Epithelial cell of prostate (primary cell): ENCODE measurements at regions not wholly inside any gene's neighbourhood (a gene's known extent, or its start where the extent isn't known, plus 50 kb on each side); places are given as distances from the start of the nearest gene placed in this dataset.
"Not testable (repeated sequence)": the region's sequence is repeated elsewhere in the genome, so short reads cannot be mapped to it uniquely, and the experiment has no call there.

Experiments used
- DNase-seq: peaks from one replicate; pipeline ENCODE4 v3.0.0-alpha.2; 2011; ENCODE audit warnings: low read depth, low spot score
- H3K27ac ChIP-seq: fragments of 450-650 bp; 2 replicates; pipeline ENCODE4 v1.5.1; 2017; ENCODE audit warnings: mild to moderate bottlenecking

- H3K27ac ChIP-seq: no peak overlapping the region
- no peak for DNase-seq
Measured at GRCh38 chr12:83805873-83806272, 1106.7 kb downstream of the SLC6A15 start.

GRCh38 chr12:83805156-83805772, 1107.3 kb downstream of the SLC6A15 start:
- H3K27ac ChIP-seq: no peak overlapping the region
- DNase-seq: no peak

DNA sequence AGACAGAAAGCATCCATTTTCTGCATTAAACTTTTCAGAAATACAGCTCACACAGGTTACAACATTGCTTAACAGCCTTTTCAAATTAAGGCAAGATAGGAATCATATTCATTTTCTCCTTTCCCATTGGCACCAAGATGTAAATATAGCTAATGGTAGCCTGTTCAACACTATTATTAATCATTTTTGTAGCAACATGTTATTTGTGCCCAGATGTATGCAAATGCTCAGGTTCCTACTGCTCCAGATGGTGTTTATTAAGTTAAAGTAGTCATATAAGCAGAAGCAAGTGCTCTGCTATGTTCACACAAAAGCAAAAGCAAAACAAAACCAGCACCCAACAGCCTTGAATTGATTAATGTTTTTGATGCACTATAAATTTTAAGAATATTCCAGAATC, 1110.6 kb downstream of the SLC6A15 start:
- H3K27ac ChIP-seq: no peak overlapping the region
- DNase-seq: no peak

DNA sequence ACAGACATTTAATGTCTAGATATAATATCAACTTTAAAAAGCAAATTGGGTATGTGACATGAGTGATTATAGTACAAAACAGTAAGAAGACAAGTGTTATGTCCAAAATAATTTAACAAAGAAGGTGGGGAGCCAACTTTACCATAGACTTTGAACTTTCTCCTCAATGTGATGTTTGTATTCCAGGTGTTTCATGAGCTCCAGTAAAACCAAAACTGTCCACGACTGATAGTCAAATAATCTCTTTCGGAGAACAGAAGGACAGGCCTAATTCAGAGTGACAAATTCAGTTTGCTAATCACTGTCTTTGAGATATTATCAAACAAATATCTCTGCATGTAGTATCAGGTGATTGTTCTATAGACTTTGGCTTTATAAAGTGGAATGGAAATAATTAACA, 1112.6 kb downstream of the SLC6A15 start:
- H3K27ac ChIP-seq: no peak overlapping the region
- no peak for DNase-seq

GRCh38 chr12:83796531-83796930, 1109.8 kb downstream of the TMTC2 start:
- DNase-seq: no peak
- no peak overlapping the region for H3K27ac ChIP-seq

GRCh38 chr12:83793616-83794015, 1106.9 kb downstream of the TMTC2 start:
- DNase-seq: no peak
- H3K27ac ChIP-seq: no peak overlapping the region

DNA sequence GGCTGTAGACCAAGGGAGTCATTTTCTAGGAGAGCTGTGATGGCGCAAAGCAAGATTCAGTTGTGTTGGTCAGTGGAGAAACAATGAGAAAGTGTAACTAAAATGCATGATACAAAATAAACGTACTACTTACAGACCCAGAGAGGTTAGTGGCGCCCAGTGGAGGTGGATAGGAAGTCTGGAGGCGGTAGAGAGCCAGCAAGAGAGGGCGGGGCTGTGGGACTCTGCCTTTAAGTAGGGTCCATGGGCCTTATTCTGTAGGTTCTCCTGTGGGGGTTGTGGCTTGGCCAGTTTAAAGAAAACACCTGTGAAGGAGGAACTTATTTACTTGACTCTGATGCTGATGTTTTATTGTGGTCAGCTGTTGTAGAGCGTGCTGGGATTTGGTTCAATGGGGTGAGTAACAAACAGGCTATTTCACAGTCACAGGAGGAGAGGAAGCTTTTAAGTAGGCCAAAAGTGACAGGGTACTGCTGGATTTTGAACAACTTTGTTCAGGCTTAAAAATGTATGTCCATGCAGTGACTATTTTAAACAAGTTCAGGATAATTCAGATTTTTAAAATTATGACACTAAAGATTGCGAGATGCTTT, 1097.7 kb downstream of the TMTC2 start:
- no peak overlapping the region for H3K27ac ChIP-seq
- no peak for DNase-seq

DNA sequence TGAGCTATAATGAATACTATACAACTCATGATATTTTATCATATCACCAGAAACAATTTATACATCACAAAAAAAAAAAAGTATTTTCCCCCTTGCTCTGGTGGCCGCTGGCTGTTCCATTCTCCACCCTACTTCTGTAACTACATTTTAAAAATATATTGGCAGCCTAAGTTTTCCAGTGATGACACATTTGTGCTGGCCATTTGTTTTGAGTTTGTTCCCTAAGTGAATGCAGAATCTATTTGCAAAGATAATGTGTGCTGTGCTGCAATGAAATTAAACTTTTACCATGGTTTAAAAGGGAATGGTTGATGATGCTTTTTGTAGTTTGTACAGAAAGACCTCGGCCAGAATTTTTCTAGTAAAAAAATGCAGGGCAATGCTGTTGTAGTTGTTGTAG, 1092.8 kb downstream of the TMTC2 start:
- no peak for DNase-seq
- H3K27ac ChIP-seq: no peak overlapping the region

GRCh38 chr12:83769151-83769550, 1082.4 kb downstream of the TMTC2 start:
- no peak for DNase-seq
- no peak overlapping the region for H3K27ac ChIP-seq

DNA sequence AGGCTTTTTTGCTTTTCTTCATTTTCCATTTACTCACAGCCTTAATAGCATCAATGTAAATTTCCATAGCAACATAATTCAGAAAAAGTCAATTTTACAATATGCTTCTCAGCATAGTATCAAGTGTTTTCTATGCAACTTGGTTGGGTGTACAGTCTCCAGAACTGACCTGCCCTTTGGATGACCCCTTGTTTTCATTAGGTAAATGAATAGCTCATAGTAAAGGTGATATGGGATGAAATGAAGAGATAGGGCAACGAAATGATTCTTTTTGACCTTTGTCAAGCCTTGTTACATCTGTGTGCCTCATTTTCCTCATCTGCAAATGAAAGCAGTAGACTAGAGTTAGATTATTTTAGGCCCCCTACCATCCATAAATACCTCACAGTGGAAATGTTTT, 1081.0 kb downstream of the TMTC2 start:
- no peak overlapping the region for H3K27ac ChIP-seq
- no peak for DNase-seq

DNA sequence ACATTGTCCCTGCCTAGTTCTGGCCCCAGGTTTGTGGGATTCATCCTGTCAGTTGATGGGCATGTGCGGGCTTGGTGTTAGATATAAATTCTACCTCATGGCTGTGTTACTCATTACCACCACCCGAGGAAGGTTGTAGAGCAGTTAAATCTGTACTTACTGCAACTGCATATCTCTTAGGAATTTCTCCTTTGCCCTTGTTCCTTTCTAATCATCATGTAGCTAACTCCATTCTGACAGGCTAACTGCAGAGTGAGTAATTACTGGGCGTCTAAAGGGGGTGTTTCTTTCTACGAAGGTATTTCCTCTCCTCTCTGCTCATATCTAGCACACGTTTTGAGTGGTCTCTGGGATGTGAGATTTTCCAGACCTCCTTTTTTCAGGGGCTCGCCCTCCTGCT, 1076.7 kb downstream of the TMTC2 start:
- DNase-seq: peak; percentile 51
- H3K27ac ChIP-seq: peak overlapping the region; percentile 45

GRCh38 chr12:83759906-83760305, 1073.2 kb downstream of the TMTC2 start:
- H3K27ac ChIP-seq: no peak overlapping the region
- DNase-seq: no peak

- no peak overlapping the region for H3K27ac ChIP-seq
- DNase-seq: no peak
Measured at GRCh38 chr12:83758888-83759631, 1072.4 kb downstream of the TMTC2 start.

GRCh38 chr12:83753904-83754303, 1067.2 kb downstream of the TMTC2 start:
- H3K27ac ChIP-seq: peak overlapping the region; percentile 40
- no peak for DNase-seq

GRCh38 chr12:83753205-83753604, 1066.5 kb downstream of the TMTC2 start:
- H3K27ac ChIP-seq: peak overlapping the region; percentile 40

DNA sequence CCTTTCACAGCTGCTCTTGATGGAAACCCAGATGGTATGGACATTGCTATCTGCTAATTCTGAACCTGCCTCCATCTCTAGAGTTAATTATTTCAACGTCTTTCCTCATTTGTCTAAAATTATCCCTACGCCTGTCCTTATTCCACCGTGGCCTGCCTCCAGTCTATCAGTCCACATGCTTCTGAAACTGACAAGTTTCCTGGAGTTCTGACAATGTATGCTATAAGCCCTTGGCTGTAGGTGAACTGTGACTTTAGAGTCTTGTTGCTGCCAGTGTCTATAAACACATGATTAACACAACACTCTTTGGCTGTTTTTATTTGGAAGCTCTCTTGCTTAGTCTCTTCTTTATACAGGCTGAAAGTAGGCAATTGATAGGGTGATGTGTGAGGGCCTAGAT, 1052.9 kb downstream of the TMTC2 start:
- DNase-seq: no peak
- H3K27ac ChIP-seq: no peak overlapping the region

More at GRCh38 chr12:83753205-83753604, 1066.5 kb downstream of the TMTC2 start:
- DNase-seq: no peak

DNA sequence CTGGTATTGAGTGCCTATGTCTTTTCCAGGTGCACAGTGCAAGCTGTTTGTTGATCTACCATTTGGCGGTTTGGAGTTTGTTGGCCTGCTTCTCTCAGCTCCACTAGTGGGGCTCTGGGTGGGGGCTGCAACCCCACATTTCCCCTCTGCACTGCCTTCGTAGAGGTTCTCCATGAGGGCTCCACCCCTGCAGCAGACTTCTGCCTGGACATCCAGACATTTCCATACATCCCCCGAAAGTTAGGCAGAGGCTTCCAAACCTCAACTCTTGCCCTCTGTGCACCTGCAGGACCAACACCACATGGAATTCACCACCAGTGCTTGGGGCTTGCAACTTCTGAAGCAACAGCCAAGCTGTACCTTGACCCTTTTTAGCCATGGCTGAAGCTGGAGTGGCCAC, 1024.1 kb downstream of the TMTC2 start:
- DNase-seq: no peak
- no peak overlapping the region for H3K27ac ChIP-seq

DNA sequence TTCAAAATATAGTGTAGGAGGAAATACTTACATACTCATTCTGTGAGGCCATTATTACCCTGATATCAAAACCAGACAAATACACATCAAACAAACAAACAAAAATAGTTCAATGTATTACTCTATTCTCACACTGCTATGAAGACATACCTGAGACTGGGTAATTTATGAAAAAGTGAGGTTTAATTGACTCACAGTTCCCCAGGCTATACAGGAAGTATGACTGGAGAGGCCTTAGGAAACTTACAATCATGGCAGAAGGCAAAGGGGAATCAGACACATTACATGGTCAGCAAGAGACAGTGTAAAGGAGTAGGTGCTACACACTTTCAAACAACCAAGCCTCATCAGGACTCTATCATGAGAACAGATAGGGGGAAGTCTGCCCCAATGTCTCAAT, 1023.2 kb downstream of the TMTC2 start:
- H3K27ac ChIP-seq: no peak overlapping the region
- no peak for DNase-seq

- H3K27ac ChIP-seq: no peak overlapping the region
- DNase-seq: peak; percentile 3
Measured at GRCh38 chr12:83700838-83701237, 1014.1 kb downstream of the TMTC2 start.

- not testable (repeated sequence) for H3K27ac ChIP-seq, DNase-seq
Measured at GRCh38 chr12:83696311-83696710, 1009.6 kb downstream of the TMTC2 start.

GRCh38 chr12:83691730-83692129, 1005.0 kb downstream of the TMTC2 start:
- no peak for DNase-seq
- H3K27ac ChIP-seq: no peak overlapping the region

- peak; percentile 8 for DNase-seq
- H3K27ac ChIP-seq: no peak overlapping the region
Measured at GRCh38 chr12:83690465-83690864, 1003.8 kb downstream of the TMTC2 start.
